ENCODE measurements at regions not wholly inside any gene's neighbourhood (a gene's known extent, or its start where the extent isn't known, plus 50 kb on each side); places are given as distances from the start of the nearest gene placed in this dataset.

GRCh38 chr3:117887031-117887430 is 1147.6 kb downstream of the IGSF11 start (continued):
- no peak for TF ChIP-seq MEF2A (IDR thresholded peaks at IDR 0.05; ENCODE audit: borderline replicate concordance, low read depth)
- TF ChIP-seq YY1 (IDR thresholded peaks at IDR 0.05; ENCODE audit: low read depth): no peak

GRCh38 chr3:117887901-117888300 is 1146.7 kb downstream of the IGSF11 start:
- Histone ChIP-seq H2AFZ (ENCODE audit: low read depth) (no peak overlapping the region), H3K4me3 (ENCODE audit: low read depth in 2 of 2, low read length in 1 of 2) (no peak overlapping the region), H3K4me1 (ENCODE audit: control insufficient read depth in 1 of 2, insufficient read depth in 2 of 2, low read depth in 1 of 2, low read length in 1 of 2) (peaks cover 6 to 13% of the 10 kb centered on the region in 2 experiments; a peak in 3 of 4 replicates), H3K4me2 (no peak overlapping the region), H3K79me2 (ENCODE audit: insufficient read depth) (no peaks in the 10 kb centered on the region), H3K9ac (no peak overlapping the region), H3F3A (replicated peaks; ENCODE audit: insufficient read depth) (no peaks in the 10 kb centered on the region), H3K27ac (ENCODE audit: low read depth in 2 of 2, low read length in 1 of 2) (peak overlapping the region in 1 of 2 experiments; percentile 66; a peak in 2 of 4 replicates), H3K9me2 (no peaks in the 10 kb centered on the region), H4K20me1 (ENCODE audit: insufficient read depth) (no peaks in the 10 kb centered on the region), H3K27me3 (ENCODE audit: insufficient read depth) (no peaks in the 10 kb centered on the region), H3K9me3 (no peaks in the 10 kb centered on the region), H3K36me3 (replicated peaks in 1 of 2; ENCODE audit: control insufficient read depth in 1 of 2, insufficient read depth in 2 of 2, low read length in 1 of 2) (no peaks in the 10 kb centered on the region)
- no peak for TF ChIP-seq MXI1 (IDR thresholded peaks at IDR 0.05; ENCODE audit: low read depth, low read length)
- TF ChIP-seq SMC3 (IDR thresholded peaks at IDR 0.05; ENCODE audit: low read depth, low read length): no peak
- TF ChIP-seq FOSL2 (IDR thresholded peaks at IDR 0.05; ENCODE audit: borderline replicate concordance, low read depth): no peak
- TF ChIP-seq RXRA (IDR thresholded peaks at IDR 0.05; ENCODE audit: borderline replicate concordance, low read depth): no peak
- DNase-seq: no peak
- CTCF ChIA-PET: interaction anchor here (0.8 kb wide), 1 partner anchor 460 kb away, joined by 3 read pairs; no protein-coding TSS in a partner anchor
- POLR2A ChIA-PET: no interaction called here
- 31% methylated on average over 4 of the region's 4 CpGs for WGBS (ENCODE audit: low lambda C conversion rate)

GRCh38 chr3:117892431-117892841 is 1142.2 kb downstream of the IGSF11 start:
- peaks cover 8 to 10% of the 10 kb centered on the region in 2 experiments; a peak in 3 of 4 replicates for H3K4me1 ChIP-seq (ENCODE audit: control insufficient read depth in 1 of 2, insufficient read depth in 2 of 2, low read depth in 1 of 2, low read length in 1 of 2)
- H3F3A ChIP-seq (replicated peaks; ENCODE audit: insufficient read depth): no peaks in the 10 kb centered on the region
- H4K20me1 ChIP-seq (ENCODE audit: insufficient read depth): no peaks in the 10 kb centered on the region
- H3K9me2 ChIP-seq: no peaks in the 10 kb centered on the region
- H2AFZ ChIP-seq (ENCODE audit: low read depth): 0 out of 2 replicates have a peak overlapping the region, but pooled peaks have one; percentile 35
- no peak overlapping the region for H3K4me3 ChIP-seq (ENCODE audit: low read depth in 2 of 2, low read length in 1 of 2)
- no peak overlapping the region; a peak in 1 of 4 replicates for H3K27ac ChIP-seq (ENCODE audit: low read depth in 2 of 2, low read length in 1 of 2)
- H3K36me3 ChIP-seq (replicated peaks in 1 of 2; ENCODE audit: control insufficient read depth in 1 of 2, insufficient read depth in 2 of 2, low read length in 1 of 2): no peaks in the 10 kb centered on the region
- no peak overlapping the region for H3K4me2 ChIP-seq
- POLR2A ChIA-PET: no interaction called here
- WGBS (ENCODE audit: low lambda C conversion rate): 72% methylated on average over 3 of the region's 3 CpGs
- peak; percentile 67; the same call in 1 of the 2 replicates for TF ChIP-seq REST (IDR thresholded peaks at IDR 0.05; ENCODE audit: low read depth, low read length)
- TF ChIP-seq YY1 (IDR thresholded peaks at IDR 0.05; ENCODE audit: low read depth): no peak
- DNase-seq: no peak
- no peaks in the 10 kb centered on the region for H3K79me2 ChIP-seq (ENCODE audit: insufficient read depth)
- H3K9ac ChIP-seq: no peak overlapping the region
- CTCF ChIA-PET: no interaction called here
- no peaks in the 10 kb centered on the region for H3K27me3 ChIP-seq (ENCODE audit: insufficient read depth)
- no peaks in the 10 kb centered on the region for H3K9me3 ChIP-seq
